ENCODE measurements at regions not wholly inside any gene's neighbourhood (a gene's known extent, or its start where the extent isn't known, plus 50 kb on each side); places are given as distances from the start of the nearest gene placed in this dataset.
A peak's percentile ranks its signal among the peaks of the same experiment; 100 is the strongest.

DNA sequence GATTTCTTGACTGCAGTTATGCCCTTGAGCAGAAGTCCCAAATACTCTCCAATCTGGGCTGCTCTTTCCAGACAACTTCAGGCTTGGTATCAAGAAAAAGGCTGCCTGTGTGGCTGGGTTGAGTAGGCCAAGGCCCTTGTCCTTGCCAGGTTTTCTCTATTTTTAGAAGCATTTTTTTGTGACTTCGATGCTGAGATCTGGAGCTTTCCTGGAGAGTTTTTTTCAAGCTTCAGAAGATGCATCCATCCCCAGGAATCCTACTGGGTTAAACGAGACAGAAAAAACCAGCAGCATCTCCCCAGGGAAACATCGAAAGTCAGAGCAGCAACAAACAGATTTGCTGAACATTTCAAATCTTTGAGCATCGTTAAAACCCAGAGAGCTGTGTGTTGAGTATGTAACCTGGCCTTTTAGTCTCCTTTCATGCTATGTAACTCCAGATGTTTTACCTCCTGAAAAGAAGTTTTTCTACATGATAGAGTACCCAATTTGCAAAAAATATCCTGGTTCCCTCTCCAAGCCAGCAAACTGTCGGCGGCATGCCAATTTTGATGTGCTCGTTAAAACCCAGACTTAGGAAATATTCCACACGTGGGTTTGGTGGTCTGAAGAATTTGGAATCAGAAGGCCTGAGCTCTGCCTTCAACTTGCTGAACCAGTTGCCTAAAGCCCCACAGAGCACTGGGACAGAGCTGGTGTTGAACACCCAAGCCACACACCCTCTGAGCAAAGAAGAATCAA lies 98.1 kb upstream of the ALDH1B1 start:
- 37% methylated on average over 8 of the region's 8 CpGs for WGBS
- Histone ChIP-seq H3K4me3 (no peak overlapping the region), H3K36me3 (no peaks in the 10 kb centered on the region), H3K9me3 (no peaks in the 10 kb centered on the region), H3K27ac (no peak overlapping the region), H3K4me1 (no peaks in the 10 kb centered on the region), H3K27me3 (no peaks in the 10 kb centered on the region)
- DNase-seq (ENCODE audit: low spot score in 2 of 2), result no peak
- TF ChIP-seq EP300 (IDR thresholded peaks at IDR 0.05), result no peak

DNA sequence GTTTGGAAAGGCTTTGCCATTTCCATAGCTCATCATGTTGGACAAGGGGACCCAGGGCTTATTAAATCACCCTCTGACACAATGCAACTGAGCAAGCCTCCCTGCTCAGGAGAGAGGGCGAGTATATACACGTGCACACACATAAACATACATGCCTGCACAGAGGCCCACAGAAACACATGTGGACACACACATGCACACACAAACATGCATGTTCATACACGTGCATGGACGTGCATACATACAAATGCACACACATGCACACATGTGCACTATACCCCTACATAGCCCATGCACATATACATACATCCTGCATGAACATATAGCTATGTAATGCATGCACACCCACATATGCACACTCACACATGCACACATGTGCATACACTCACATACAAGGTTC lies 99.5 kb upstream of the ALDH1B1 start:
- no peaks in the 10 kb centered on the region for H3K9me3 ChIP-seq
- H3K27ac ChIP-seq, result no peak overlapping the region
- H3K27me3 ChIP-seq, result no peaks in the 10 kb centered on the region
- H3K36me3 ChIP-seq, result no peaks in the 10 kb centered on the region
- no peak for DNase-seq (ENCODE audit: low spot score in 2 of 2)
- no peak for TF ChIP-seq POLR2A (IDR thresholded peaks at IDR 0.05)
- no peak for TF ChIP-seq EP300 (IDR thresholded peaks at IDR 0.05)
- no peak for TF ChIP-seq CTCF (IDR thresholded peaks at IDR 0.05)
- TF ChIP-seq POLR2AphosphoS5 (IDR thresholded peaks at IDR 0.05), result no peak
- 91% methylated on average over 4 of the region's 4 CpGs for WGBS
- no peak overlapping the region for H3K4me3 ChIP-seq
- H3K4me1 ChIP-seq, result no peaks in the 10 kb centered on the region

- H3K4me1 ChIP-seq, result no peaks in the 10 kb centered on the region
- no peaks in the 10 kb centered on the region for H3K36me3 ChIP-seq
- WGBS, result 87% methylated on average over 5 of the region's 5 CpGs
- no peaks in the 10 kb centered on the region for H3K9me3 ChIP-seq
- no peak for TF ChIP-seq POLR2A (IDR thresholded peaks at IDR 0.05)
- no peak for TF ChIP-seq POLR2AphosphoS5 (IDR thresholded peaks at IDR 0.05)
- no peak for TF ChIP-seq CTCF (IDR thresholded peaks at IDR 0.05)
- no peak for TF ChIP-seq EP300 (IDR thresholded peaks at IDR 0.05)
- H3K4me3 ChIP-seq, result no peak overlapping the region
- no peak for DNase-seq (ENCODE audit: low spot score in 2 of 2)
- H3K27ac ChIP-seq, result no peak overlapping the region
- no peaks in the 10 kb centered on the region for H3K27me3 ChIP-seq
Measured at GRCh38 chr9:38292480-38292879, 100.0 kb upstream of the ALDH1B1 start.

DNA sequence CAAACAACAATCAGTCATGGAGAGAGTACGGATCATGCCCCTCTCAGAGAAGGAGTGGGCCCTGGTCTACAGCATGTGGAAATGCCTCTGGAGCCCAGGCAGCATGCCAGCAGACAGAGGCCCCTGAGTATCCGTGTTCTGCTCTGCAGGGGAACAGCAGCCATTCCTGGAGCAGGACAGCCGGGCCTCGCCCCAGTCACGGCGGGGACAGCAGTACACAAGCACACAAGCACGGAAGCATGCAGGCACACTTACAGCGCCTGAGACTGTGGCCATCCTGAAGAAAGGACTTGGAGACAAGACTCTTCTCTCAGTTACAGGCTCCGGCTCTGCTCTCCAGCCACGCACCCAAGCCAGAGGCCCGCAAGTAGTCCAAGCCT lies 102.6 kb upstream of the ALDH1B1 start:
- no peak overlapping the region for H3K4me3 ChIP-seq
- no peak for TF ChIP-seq POLR2AphosphoS5 (IDR thresholded peaks at IDR 0.05)
- TF ChIP-seq CTCF (IDR thresholded peaks at IDR 0.05), result no peak
- TF ChIP-seq EP300 (IDR thresholded peaks at IDR 0.05), result no peak
- TF ChIP-seq POLR2A (IDR thresholded peaks at IDR 0.05), result no peak
- no peaks in the 10 kb centered on the region for H3K27me3 ChIP-seq
- 82% methylated on average over 10 of the region's 11 CpGs for WGBS
- H3K4me1 ChIP-seq, result no peaks in the 10 kb centered on the region
- no peaks in the 10 kb centered on the region for H3K9me3 ChIP-seq
- H3K27ac ChIP-seq, result no peak overlapping the region
- peak in 1 of 2 donors; percentile 44 for DNase-seq (ENCODE audit: low spot score in 2 of 2)
- H3K36me3 ChIP-seq, result no peaks in the 10 kb centered on the region

GRCh38 chr9:38289236-38289865 lies 103.2 kb upstream of the ALDH1B1 start:
- H3K4me1 ChIP-seq, result no peaks in the 10 kb centered on the region
- no peak overlapping the region for H3K27ac ChIP-seq
- TF ChIP-seq EP300 (IDR thresholded peaks at IDR 0.05) (no peak), POLR2A (IDR thresholded peaks at IDR 0.05) (no peak), POLR2AphosphoS5 (IDR thresholded peaks at IDR 0.05) (no peak), CTCF (IDR thresholded peaks at IDR 0.05) (no peak)
- no peaks in the 10 kb centered on the region for H3K36me3 ChIP-seq
- H3K4me3 ChIP-seq, result no peak overlapping the region
- peak in 1 of 2 donors; percentile 12 for DNase-seq (ENCODE audit: low spot score in 2 of 2)
- WGBS, result 86% methylated on average over 2 of the region's 4 CpGs
- no peaks in the 10 kb centered on the region for H3K9me3 ChIP-seq
- H3K27me3 ChIP-seq, result no peaks in the 10 kb centered on the region
